ENCODE measurements at regions not wholly inside any gene's neighbourhood (a gene's known extent, or its start where the extent isn't known, plus 50 kb on each side); places are given as distances from the start of the nearest gene placed in this dataset.

DNA sequence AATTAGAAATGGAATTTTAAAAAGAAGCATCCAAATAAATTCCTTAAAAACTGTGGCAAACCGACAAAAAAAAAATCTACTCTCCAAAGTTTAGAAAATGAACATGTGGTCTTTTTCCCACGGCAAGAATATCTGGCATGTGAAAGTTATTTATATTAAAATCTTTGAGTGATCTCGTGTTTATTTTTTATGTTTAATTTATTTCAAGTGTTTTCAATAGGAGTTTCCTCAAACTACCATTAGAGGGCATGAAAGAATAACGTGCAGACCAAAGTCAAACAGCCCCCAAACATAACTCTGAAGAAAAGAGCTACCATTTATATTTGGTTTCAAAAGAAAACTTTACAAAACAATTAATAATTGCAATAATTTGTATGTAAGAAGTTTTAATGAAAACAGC lies 286.4 kb downstream of the ZIC4 start:
- DNase-seq (ENCODE audit: low read depth) = no peak
- no peak overlapping the region for H3K4me3 ChIP-seq (ENCODE audit: low read depth, low read length)
- TF ChIP-seq, protein P1, sequence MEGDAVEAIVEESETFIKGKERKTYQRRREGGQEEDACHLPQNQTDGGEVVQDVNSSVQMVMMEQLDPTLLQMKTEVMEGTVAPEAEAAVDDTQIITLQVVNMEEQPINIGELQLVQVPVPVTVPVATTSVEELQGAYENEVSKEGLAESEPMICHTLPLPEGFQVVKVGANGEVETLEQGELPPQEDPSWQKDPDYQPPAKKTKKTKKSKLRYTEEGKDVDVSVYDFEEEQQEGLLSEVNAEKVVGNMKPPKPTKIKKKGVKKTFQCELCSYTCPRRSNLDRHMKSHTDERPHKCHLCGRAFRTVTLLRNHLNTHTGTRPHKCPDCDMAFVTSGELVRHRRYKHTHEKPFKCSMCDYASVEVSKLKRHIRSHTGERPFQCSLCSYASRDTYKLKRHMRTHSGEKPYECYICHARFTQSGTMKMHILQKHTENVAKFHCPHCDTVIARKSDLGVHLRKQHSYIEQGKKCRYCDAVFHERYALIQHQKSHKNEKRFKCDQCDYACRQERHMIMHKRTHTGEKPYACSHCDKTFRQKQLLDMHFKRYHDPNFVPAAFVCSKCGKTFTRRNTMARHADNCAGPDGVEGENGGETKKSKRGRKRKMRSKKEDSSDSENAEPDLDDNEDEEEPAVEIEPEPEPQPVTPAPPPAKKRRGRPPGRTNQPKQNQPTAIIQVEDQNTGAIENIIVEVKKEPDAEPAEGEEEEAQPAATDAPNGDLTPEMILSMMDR (IDR thresholded peaks at IDR 0.05; ENCODE audit: insufficient read depth, low read depth, low read length, missing control alignments) = no peak

DNA sequence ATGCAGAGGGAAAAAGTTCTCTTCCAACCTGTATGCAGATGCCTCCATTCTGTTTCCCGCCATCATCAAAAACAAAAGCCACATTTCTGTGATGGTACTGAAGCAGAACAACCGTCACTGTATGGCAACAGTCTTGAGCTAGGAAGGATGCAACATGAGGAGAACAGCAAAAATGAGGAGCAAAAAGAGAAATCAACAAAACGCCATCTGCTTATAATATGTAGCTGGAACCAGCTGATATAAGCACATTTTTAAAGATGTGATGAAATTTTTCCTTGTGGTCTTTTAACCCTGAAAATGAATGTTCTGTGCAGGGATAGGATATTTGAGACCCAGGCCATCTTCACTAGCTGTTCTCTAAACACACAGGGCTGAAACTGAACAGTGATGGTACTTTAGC lies 287.0 kb downstream of the ZIC4 start:
- TF ChIP-seq, protein P1 (IDR thresholded peaks at IDR 0.05; ENCODE audit: insufficient read depth, low read depth, low read length, missing control alignments) = no peak
- no peak for DNase-seq (ENCODE audit: low read depth)

GRCh38 chr3:147118611-147119010 lies 287.7 kb downstream of the ZIC4 start:
- no peak for DNase-seq (ENCODE audit: low read depth)
- TF ChIP-seq, protein P1 (IDR thresholded peaks at IDR 0.05; ENCODE audit: insufficient read depth, low read depth, low read length, missing control alignments) = no peak
- no peak overlapping the region for H3K4me3 ChIP-seq (ENCODE audit: low read depth, low read length)

More for the DNA sequence above, 287.0 kb downstream of the ZIC4 start:
- H3K4me3 ChIP-seq (ENCODE audit: low read depth, low read length) = no peak overlapping the region

GRCh38 chr3:147117631-147118030 lies 288.7 kb downstream of the ZIC4 start:
- TF ChIP-seq, protein P1 (IDR thresholded peaks at IDR 0.05; ENCODE audit: insufficient read depth, low read depth, low read length, missing control alignments) = no peak
- DNase-seq (ENCODE audit: low read depth) = no peak
- no peak overlapping the region for H3K4me3 ChIP-seq (ENCODE audit: low read depth, low read length)

GRCh38 chr3:147113293-147114044 lies 292.9 kb downstream of the ZIC4 start:
- no peak for DNase-seq (ENCODE audit: low read depth)
- TF ChIP-seq, protein P1 (IDR thresholded peaks at IDR 0.05; ENCODE audit: insufficient read depth, low read depth, low read length, missing control alignments) = no peak

GRCh38 chr3:147099076-147099475 lies 307.3 kb downstream of the ZIC4 start:
- no peak overlapping the region for H3K4me3 ChIP-seq (ENCODE audit: low read depth, low read length)
- no peak for DNase-seq (ENCODE audit: low read depth)
- TF ChIP-seq, protein P1 (IDR thresholded peaks at IDR 0.05; ENCODE audit: insufficient read depth, low read depth, low read length, missing control alignments) = no peak

More at GRCh38 chr3:147113293-147114044, 292.9 kb downstream of the ZIC4 start:
- no peak overlapping the region for H3K4me3 ChIP-seq (ENCODE audit: low read depth, low read length)

DNA sequence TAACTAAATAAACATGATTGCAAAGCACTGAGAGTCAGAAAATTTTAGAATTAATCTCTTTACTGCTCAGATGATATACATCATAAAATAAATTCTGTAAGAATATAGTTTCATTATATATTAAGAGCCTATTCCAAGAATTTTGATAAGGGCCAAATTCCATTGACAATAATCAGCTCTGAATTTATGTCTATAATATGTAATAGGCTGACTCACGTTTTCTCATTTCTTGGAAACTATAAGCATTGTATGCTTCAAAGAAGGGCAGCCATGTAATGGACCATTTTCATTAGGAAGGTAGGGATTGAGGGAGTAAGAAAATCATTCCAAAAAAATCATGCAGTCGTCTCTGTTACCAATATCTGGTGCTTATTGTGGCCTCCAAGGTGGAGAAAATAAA lies 315.9 kb downstream of the ZIC4 start:
- TF ChIP-seq, protein P1 (IDR thresholded peaks at IDR 0.05; ENCODE audit: insufficient read depth, low read depth, low read length, missing control alignments) = no peak
- H3K4me3 ChIP-seq (ENCODE audit: low read depth, low read length) = no peak overlapping the region
- no peak for DNase-seq (ENCODE audit: low read depth)

Measured in GM12865 (cell line).